ENCODE measurements at regions not wholly inside any gene's neighbourhood (a gene's known extent, or its start where the extent isn't known, plus 50 kb on each side); places are given as distances from the start of the nearest gene placed in this dataset.

DNA sequence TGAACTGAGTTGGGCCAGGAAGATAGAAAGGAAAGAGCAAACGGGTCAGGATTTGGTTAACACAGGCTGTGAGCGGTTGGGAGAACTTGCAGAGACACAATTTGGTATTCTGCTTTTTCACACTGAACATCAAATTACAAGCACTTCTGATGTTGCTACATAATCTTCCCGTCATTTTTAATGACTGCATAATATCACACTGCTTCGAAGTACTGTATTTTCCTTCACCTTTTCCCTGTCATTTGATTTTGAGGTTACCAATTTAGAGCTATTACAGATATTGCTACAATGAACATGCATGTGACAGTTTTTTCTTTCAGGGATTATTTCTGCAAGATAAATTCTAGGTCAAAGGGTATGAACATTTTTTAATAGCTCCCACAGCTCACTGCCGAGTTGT is 71.4 kb upstream of the CPEB4 start:
- no peak for TF ChIP-seq YY2 (tag by site-specific recombination; IDR thresholded peaks at IDR 0.05)
- TF ChIP-seq ZNF433 (tag by site-specific recombination; IDR thresholded peaks at IDR 0.05; ENCODE audit: low read depth) = no peak
- TF ChIP-seq, protein P1, sequence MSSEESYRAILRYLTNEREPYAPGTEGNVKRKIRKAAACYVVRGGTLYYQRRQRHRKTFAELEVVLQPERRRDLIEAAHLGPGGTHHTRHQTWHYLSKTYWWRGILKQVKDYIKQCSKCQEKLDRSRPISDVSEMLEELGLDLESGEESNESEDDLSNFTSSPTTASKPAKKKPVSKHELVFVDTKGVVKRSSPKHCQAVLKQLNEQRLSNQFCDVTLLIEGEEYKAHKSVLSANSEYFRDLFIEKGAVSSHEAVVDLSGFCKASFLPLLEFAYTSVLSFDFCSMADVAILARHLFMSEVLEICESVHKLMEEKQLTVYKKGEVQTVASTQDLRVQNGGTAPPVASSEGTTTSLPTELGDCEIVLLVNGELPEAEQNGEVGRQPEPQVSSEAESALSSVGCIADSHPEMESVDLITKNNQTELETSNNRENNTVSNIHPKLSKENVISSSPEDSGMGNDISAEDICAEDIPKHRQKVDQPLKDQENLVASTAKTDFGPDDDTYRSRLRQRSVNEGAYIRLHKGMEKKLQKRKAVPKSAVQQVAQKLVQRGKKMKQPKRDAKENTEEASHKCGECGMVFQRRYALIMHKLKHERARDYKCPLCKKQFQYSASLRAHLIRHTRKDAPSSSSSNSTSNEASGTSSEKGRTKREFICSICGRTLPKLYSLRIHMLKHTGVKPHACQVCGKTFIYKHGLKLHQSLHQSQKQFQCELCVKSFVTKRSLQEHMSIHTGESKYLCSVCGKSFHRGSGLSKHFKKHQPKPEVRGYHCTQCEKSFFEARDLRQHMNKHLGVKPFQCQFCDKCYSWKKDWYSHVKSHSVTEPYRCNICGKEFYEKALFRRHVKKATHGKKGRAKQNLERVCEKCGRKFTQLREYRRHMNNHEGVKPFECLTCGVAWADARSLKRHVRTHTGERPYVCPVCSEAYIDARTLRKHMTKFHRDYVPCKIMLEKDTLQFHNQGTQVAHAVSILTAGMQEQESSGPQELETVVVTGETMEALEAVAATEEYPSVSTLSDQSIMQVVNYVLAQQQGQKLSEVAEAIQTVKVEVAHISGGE (tag by site-specific recombination; conservative IDR thresholded peaks at IDR 0.05; ENCODE audit: low read depth) = no peak
- TF ChIP-seq, protein P2, sequence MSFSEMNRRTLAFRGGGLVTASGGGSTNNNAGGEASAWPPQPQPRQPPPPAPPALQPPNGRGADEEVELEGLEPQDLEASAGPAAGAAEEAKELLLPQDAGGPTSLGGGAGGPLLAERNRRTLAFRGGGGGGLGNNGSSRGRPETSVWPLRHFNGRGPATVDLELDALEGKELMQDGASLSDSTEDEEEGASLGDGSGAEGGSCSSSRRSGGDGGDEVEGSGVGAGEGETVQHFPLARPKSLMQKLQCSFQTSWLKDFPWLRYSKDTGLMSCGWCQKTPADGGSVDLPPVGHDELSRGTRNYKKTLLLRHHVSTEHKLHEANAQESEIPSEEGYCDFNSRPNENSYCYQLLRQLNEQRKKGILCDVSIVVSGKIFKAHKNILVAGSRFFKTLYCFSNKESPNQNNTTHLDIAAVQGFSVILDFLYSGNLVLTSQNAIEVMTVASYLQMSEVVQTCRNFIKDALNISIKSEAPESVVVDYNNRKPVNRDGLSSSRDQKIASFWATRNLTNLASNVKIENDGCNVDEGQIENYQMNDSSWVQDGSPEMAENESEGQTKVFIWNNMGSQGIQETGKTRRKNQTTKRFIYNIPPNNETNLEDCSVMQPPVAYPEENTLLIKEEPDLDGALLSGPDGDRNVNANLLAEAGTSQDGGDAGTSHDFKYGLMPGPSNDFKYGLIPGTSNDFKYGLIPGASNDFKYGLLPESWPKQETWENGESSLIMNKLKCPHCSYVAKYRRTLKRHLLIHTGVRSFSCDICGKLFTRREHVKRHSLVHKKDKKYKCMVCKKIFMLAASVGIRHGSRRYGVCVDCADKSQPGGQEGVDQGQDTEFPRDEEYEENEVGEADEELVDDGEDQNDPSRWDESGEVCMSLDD (tag by site-specific recombination; IDR thresholded peaks at IDR 0.05) = no peak
- TF ChIP-seq ZSCAN30 (tag by site-specific recombination; IDR thresholded peaks at IDR 0.05) = no peak
- TF ChIP-seq, protein P3, sequence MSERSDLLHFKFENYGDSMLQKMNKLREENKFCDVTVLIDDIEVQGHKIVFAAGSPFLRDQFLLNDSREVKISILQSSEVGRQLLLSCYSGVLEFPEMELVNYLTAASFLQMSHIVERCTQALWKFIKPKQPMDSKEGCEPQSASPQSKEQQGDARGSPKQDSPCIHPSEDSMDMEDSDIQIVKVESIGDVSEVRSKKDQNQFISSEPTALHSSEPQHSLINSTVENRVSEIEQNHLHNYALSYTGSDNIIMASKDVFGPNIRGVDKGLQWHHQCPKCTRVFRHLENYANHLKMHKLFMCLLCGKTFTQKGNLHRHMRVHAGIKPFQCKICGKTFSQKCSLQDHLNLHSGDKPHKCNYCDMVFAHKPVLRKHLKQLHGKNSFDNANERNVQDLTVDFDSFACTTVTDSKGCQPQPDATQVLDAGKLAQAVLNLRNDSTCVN (tag by site-specific recombination; optimal IDR thresholded peaks at IDR 0.05) = no peak
- TF ChIP-seq ZNF529 (tag by site-specific recombination; IDR thresholded peaks at IDR 0.05; ENCODE audit: insufficient replicate concordance) = no peak
- no peak for TF ChIP-seq ZNF223 (tag by site-specific recombination; IDR thresholded peaks at IDR 0.05)
- TF ChIP-seq ZNF548 (tag by site-specific recombination; IDR thresholded peaks at IDR 0.05) = no peak
- no peak for TF ChIP-seq WT1 (tag by site-specific recombination; IDR thresholded peaks at IDR 0.05)
- TF ChIP-seq, protein P4, sequence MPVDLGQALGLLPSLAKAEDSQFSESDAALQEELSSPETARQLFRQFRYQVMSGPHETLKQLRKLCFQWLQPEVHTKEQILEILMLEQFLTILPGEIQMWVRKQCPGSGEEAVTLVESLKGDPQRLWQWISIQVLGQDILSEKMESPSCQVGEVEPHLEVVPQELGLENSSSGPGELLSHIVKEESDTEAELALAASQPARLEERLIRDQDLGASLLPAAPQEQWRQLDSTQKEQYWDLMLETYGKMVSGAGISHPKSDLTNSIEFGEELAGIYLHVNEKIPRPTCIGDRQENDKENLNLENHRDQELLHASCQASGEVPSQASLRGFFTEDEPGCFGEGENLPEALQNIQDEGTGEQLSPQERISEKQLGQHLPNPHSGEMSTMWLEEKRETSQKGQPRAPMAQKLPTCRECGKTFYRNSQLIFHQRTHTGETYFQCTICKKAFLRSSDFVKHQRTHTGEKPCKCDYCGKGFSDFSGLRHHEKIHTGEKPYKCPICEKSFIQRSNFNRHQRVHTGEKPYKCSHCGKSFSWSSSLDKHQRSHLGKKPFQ (tag by site-specific recombination; IDR thresholded peaks at IDR 0.05) = no peak
- no peak for TF ChIP-seq YY1 (tag by site-specific recombination; IDR thresholded peaks at IDR 0.05)
- TF ChIP-seq ZBTB1 (tag by site-specific recombination; IDR thresholded peaks at IDR 0.05) = no peak
- no peak for TF ChIP-seq SCRT2 (tag by site-specific recombination; IDR thresholded peaks at IDR 0.05)
- TF ChIP-seq MYNN (tag by site-specific recombination; IDR thresholded peaks at IDR 0.05; ENCODE audit: borderline replicate concordance) = no peak
- TF ChIP-seq ZNF114 (tag by site-specific recombination; IDR thresholded peaks at IDR 0.05) = no peak
- TF ChIP-seq ELK4 (IDR thresholded peaks at IDR 0.05; ENCODE audit: borderline replicate concordance, low read depth, low read length) = no peak
- TF ChIP-seq TRIM28 (IDR thresholded peaks at IDR 0.05; ENCODE audit: borderline replicate concordance, low read length) = no peak
- TF ChIP-seq ZNF248 (tag by site-specific recombination; IDR thresholded peaks at IDR 0.05) = no peak
- ChIA-PET POLR2A (no interaction called here), CTCF (no interaction called here)
- Histone ChIP-seq H3K27ac (ENCODE audit: extremely low read depth, low read depth, low read length) (no peak overlapping the region), H3K9me3 (ENCODE audit: control insufficient read depth, insufficient read depth, low read depth, low read length) (no peaks in the 10 kb centered on the region), H3K4me3 (ENCODE audit: low read depth, low read length) (no peak overlapping the region), H3K4me1 (ENCODE audit: control insufficient read depth, insufficient read depth, low read length) (no peaks in the 10 kb centered on the region), H3K36me3 (ENCODE audit: control insufficient read depth in 2 of 2, insufficient read depth in 1 of 2, low read length in 2 of 2) (no peaks in the 10 kb centered on the region)

All from HEK293 (cell line).